ENCODE measurements at regions not wholly inside any gene's neighbourhood (a gene's known extent, or its start where the extent isn't known, plus 50 kb on each side); places are given as distances from the start of the nearest gene placed in this dataset.

DNA sequence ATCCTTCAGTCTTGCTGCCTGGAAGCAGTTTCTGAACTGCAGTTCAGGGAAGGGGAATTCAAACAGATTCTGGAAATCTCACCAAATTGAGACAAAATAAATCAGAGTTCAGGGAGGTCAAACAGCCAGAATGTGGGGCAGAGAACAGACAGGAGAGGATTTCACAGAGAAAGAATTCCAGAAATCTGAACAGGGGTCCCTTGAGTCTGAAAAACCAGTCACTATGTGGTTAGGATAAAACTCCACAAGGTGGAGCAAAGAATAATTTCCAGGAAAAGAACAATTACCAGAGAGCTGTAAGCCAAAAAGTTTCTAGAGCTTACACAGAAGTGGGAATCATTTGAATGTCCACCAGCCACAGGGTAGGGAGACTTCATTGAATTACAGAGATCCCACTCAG is 84.7 kb downstream of the URB2 start:
- no peaks in the 10 kb centered on the region for H3K4me1 ChIP-seq (ENCODE audit: low read length)
- TF ChIP-seq EZH2phosphoT487 (IDR thresholded peaks at IDR 0.05; ENCODE audit: low read depth): no peak
- no peak for TF ChIP-seq CTCF (IDR thresholded peaks at IDR 0.05; ENCODE audit: low read depth, low read length)
- no peak overlapping the region for H3K4me3 ChIP-seq (ENCODE audit: low read length)
- H3K36me3 ChIP-seq (replicated peaks; ENCODE audit: low read depth, low read length): no peaks in the 10 kb centered on the region
- H4K20me1 ChIP-seq (ENCODE audit: insufficient read depth, low read length): no peaks in the 10 kb centered on the region
- H3K9me3 ChIP-seq (ENCODE audit: insufficient read depth, low read length): no peaks in the 10 kb centered on the region
- no peak overlapping the region for H2AFZ ChIP-seq (ENCODE audit: low read depth, low read length)
- no peak overlapping the region for H3K4me2 ChIP-seq (ENCODE audit: low read length)
- H3K79me2 ChIP-seq (ENCODE audit: low read length): no peaks in the 10 kb centered on the region
- H3K27me3 ChIP-seq (ENCODE audit: low read depth, low read length): peaks cover 10% of the 10 kb centered on the region
- no peak overlapping the region for H3K9ac ChIP-seq (ENCODE audit: low read length)
- no peak overlapping the region for H3K27ac ChIP-seq (ENCODE audit: low read length)

DNA sequence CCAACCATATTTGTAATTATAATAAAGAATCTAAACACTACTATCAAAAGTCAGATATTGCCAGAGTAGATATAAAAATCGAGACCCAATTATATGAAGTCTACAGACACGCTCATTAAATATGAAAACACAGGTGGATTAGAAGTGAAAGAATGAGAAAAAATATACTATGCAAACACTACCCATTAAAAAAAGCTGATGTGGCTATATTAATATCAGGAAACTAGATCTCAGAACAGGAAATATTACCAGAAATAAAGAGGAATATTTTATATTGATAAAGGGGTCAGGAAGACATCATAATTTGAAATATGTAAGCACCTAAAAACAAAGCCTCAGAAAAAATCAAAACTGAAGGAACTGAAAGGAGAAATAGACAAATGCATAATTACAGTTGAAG is 88.3 kb downstream of the URB2 start:
- Histone ChIP-seq H3K79me2 (ENCODE audit: low read length) (no peaks in the 10 kb centered on the region), H3K27me3 (ENCODE audit: low read depth, low read length) (no peaks in the 10 kb centered on the region; the same call in 1 of the 2 replicates), H3K4me1 (ENCODE audit: low read length) (no peaks in the 10 kb centered on the region), H4K20me1 (ENCODE audit: insufficient read depth, low read length) (no peaks in the 10 kb centered on the region), H3K4me3 (ENCODE audit: low read length) (no peak overlapping the region), H3K9ac (ENCODE audit: low read length) (no peak overlapping the region), H3K4me2 (ENCODE audit: low read length) (no peak overlapping the region), H2AFZ (ENCODE audit: low read depth, low read length) (no peak overlapping the region), H3K27ac (ENCODE audit: low read length) (no peak overlapping the region), H3K36me3 (replicated peaks; ENCODE audit: low read depth, low read length) (no peaks in the 10 kb centered on the region), H3K9me3 (ENCODE audit: insufficient read depth, low read length) (no peaks in the 10 kb centered on the region)
- TF ChIP-seq EZH2phosphoT487 (IDR thresholded peaks at IDR 0.05; ENCODE audit: low read depth): no peak
- no peak for TF ChIP-seq CTCF (IDR thresholded peaks at IDR 0.05; ENCODE audit: low read depth, low read length)

GRCh38 chr1:229714964-229715603 is 89.0 kb downstream of the URB2 start:
- Histone ChIP-seq H3K36me3 (replicated peaks; ENCODE audit: low read depth, low read length) (no peaks in the 10 kb centered on the region), H3K4me2 (ENCODE audit: low read length) (no peak overlapping the region), H3K27me3 (ENCODE audit: low read depth, low read length) (no peaks in the 10 kb centered on the region; the same call in 1 of the 2 replicates), H3K9me3 (ENCODE audit: insufficient read depth, low read length) (no peaks in the 10 kb centered on the region), H3K79me2 (ENCODE audit: low read length) (no peaks in the 10 kb centered on the region), H3K4me1 (ENCODE audit: low read length) (no peaks in the 10 kb centered on the region), H2AFZ (ENCODE audit: low read depth, low read length) (no peak overlapping the region), H3K4me3 (ENCODE audit: low read length) (no peak overlapping the region), H3K9ac (ENCODE audit: low read length) (no peak overlapping the region), H3K27ac (ENCODE audit: low read length) (no peak overlapping the region), H4K20me1 (ENCODE audit: insufficient read depth, low read length) (no peaks in the 10 kb centered on the region)
- TF ChIP-seq EZH2phosphoT487 (IDR thresholded peaks at IDR 0.05; ENCODE audit: low read depth) (no peak), CTCF (IDR thresholded peaks at IDR 0.05; ENCODE audit: low read depth, low read length) (peak; percentile 88)

DNA sequence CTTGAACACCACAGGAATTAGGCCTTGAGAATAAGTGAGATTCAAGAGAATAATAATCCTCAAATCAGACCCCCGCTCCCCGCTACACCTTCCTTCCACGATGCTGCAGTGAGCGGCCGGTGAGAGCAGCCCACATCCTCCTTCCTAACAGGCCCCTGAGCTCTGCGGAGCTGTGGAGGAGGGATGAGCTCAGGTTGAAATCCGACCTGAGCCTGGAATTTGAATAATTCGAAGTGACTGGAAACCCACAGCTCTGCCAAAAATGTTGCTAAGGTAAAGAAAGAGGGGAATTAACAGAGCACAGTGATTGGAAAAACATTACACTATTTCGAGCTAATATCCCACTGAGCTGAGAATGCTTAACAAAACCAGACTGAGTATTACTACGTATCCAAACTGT is 90.0 kb downstream of the URB2 start:
- no peaks in the 10 kb centered on the region for H3K36me3 ChIP-seq (replicated peaks; ENCODE audit: low read depth, low read length)
- H3K27ac ChIP-seq (ENCODE audit: low read length): no peak overlapping the region
- no peaks in the 10 kb centered on the region for H3K79me2 ChIP-seq (ENCODE audit: low read length)
- H3K4me1 ChIP-seq (ENCODE audit: low read length): no peaks in the 10 kb centered on the region
- no peak overlapping the region for H3K4me3 ChIP-seq (ENCODE audit: low read length)
- H2AFZ ChIP-seq (ENCODE audit: low read depth, low read length): no peak overlapping the region
- no peaks in the 10 kb centered on the region for H3K9me3 ChIP-seq (ENCODE audit: insufficient read depth, low read length)
- no peaks in the 10 kb centered on the region for H3K27me3 ChIP-seq (ENCODE audit: low read depth, low read length)
- H3K4me2 ChIP-seq (ENCODE audit: low read length): no peak overlapping the region
- TF ChIP-seq CTCF (IDR thresholded peaks at IDR 0.05; ENCODE audit: low read depth, low read length) (no peak), EZH2phosphoT487 (IDR thresholded peaks at IDR 0.05; ENCODE audit: low read depth) (no peak)
- H3K9ac ChIP-seq (ENCODE audit: low read length): no peak overlapping the region
- no peaks in the 10 kb centered on the region for H4K20me1 ChIP-seq (ENCODE audit: insufficient read depth, low read length)

Measured in OCI-LY3 (cell line).